ELF-1 (cell line): ENCODE measurements at regions not wholly inside any gene's neighbourhood (a gene's known extent, or its start where the extent isn't known, plus 50 kb on each side); places are given as distances from the start of the nearest gene placed in this dataset.
"Not testable (repeated sequence)": the region's sequence is repeated elsewhere in the genome, so short reads cannot be mapped to it uniquely, and the experiment has no call there.

Source experiments
- DNase-seq: peaks from one replicate; pipeline ENCODE4 v3.0.0-alpha.2; 2016; ENCODE audit warnings: low read depth, low spot score

GRCh38 chr13:76017861-76018556 is 381.9 kb downstream of the LMO7 start:
- DNase-seq: no peak

GRCh38 chr13:76016799-76017400 is 380.8 kb downstream of the LMO7 start:
- DNase-seq: peak; percentile 32

GRCh38 chr13:76014406-76015318 is 378.5 kb downstream of the LMO7 start:
- no peak for DNase-seq

- peak; percentile 28 for DNase-seq
Observed at GRCh38 chr13:76012091-76012721, 376.1 kb downstream of the LMO7 start.

GRCh38 chr13:76009267-76009890 is 373.2 kb downstream of the LMO7 start:
- no peak for DNase-seq

GRCh38 chr13:76004416-76004815 is 368.3 kb downstream of the LMO7 start:
- no peak for DNase-seq

- no peak for DNase-seq
Observed at GRCh38 chr13:76000131-76000530, 364.0 kb downstream of the LMO7 start.

GRCh38 chr13:75996582-75996981 is 360.5 kb downstream of the LMO7 start:
- DNase-seq: no peak

- no peak for DNase-seq
Observed at GRCh38 chr13:75995966-75996365, 359.8 kb downstream of the LMO7 start.

GRCh38 chr13:75993823-75994222 is 357.7 kb downstream of the LMO7 start:
- no peak for DNase-seq

GRCh38 chr13:75993241-75993640 is 357.1 kb downstream of the LMO7 start:
- no peak for DNase-seq

- DNase-seq: no peak
Observed at GRCh38 chr13:75986818-75987217, 350.7 kb downstream of the LMO7 start.

- peak; percentile 64 for DNase-seq
Observed at GRCh38 chr13:75985132-75985531, 349.0 kb downstream of the LMO7 start.

GRCh38 chr13:75978818-75979217 is 342.7 kb downstream of the LMO7 start:
- DNase-seq: no peak

GRCh38 chr13:75968103-75968838 is 332.1 kb downstream of the LMO7 start:
- no peak for DNase-seq

GRCh38 chr13:75963302-75963701 is 327.2 kb downstream of the LMO7 start:
- DNase-seq: peak; percentile 14

- DNase-seq: no peak
Observed at GRCh38 chr13:75961911-75962310, 325.8 kb downstream of the LMO7 start.

- no peak for DNase-seq
Observed at GRCh38 chr13:75960538-75960994, 324.4 kb downstream of the LMO7 start.

- peak; percentile 10 for DNase-seq
Observed at GRCh38 chr13:75959861-75960481, 323.8 kb downstream of the LMO7 start.

GRCh38 chr13:75953589-75953988 is 317.5 kb downstream of the LMO7 start:
- not testable (repeated sequence) for DNase-seq
